Astrocyte (in vitro differentiated cells and primary cell): ENCODE measurements at regions not wholly inside any gene's neighbourhood (a gene's known extent, or its start where the extent isn't known, plus 50 kb on each side); places are given as distances from the start of the nearest gene placed in this dataset.

Experiments used
- DNase-seq: peaks from one replicate; pipeline ENCODE4 v3.0.0-alpha.2; 2010; ENCODE audit warnings: low read depth
- FAIRE-seq: peaks from 2 replicates; lab custom pipeline; 2011; peaks lifted over from hg19 to GRCh38; lab: Jason Lieb, UNC
- H2AFZ ChIP-seq: 2 replicates; pipeline ENCODE4 v1.6.0; 2012; ENCODE audit warnings: low read depth, low read length, inconsistent platforms
- H3K27ac ChIP-seq: 2 replicates; pipeline ENCODE4 v1.5.1; 2011; ENCODE audit warnings: low read depth, low read length, inconsistent platforms
- H3K27me3 ChIP-seq: 2 replicates; pipeline ENCODE4 v1.6.0; 2011; ENCODE audit warnings: low read length, inconsistent platforms; ENCODE audit not compliant: insufficient read depth
- H3K36me3 ChIP-seq: 2 replicates; pipeline ENCODE4 v1.5.1; 2011; ENCODE audit warnings: low read length, inconsistent platforms; ENCODE audit not compliant: insufficient read depth
- H3K4me1 ChIP-seq: 2 replicates; pipeline ENCODE4 v1.5.1; 2011; ENCODE audit warnings: low read length, inconsistent platforms; ENCODE audit not compliant: insufficient read depth
- H3K4me2 ChIP-seq: 2 replicates; pipeline ENCODE4 v1.6.0; 2012; ENCODE audit warnings: low read length, inconsistent platforms
- H3K4me3 ChIP-seq: 2 replicates; pipeline ENCODE4 v1.5.1; 2011; ENCODE audit warnings: low read depth, mild to moderate bottlenecking, low read length, inconsistent platforms; ENCODE audit not compliant: insufficient read depth
- H3K79me2 ChIP-seq: 2 replicates; pipeline ENCODE4 v1.6.0; 2012; ENCODE audit warnings: mild to moderate bottlenecking, low read length, inconsistent platforms; ENCODE audit not compliant: insufficient read depth
- H3K9ac ChIP-seq: 2 replicates; pipeline ENCODE4 v1.6.0; 2012; ENCODE audit warnings: mild to moderate bottlenecking, low read length, inconsistent platforms
- H3K9me3 ChIP-seq: 2 replicates; pipeline ENCODE4 v1.5.1; 2012; ENCODE audit warnings: low read depth, mild to moderate bottlenecking, low read length, inconsistent platforms; ENCODE audit not compliant: insufficient read depth
- H4K20me1 ChIP-seq: 2 replicates; pipeline ENCODE4 v1.6.0; 2012; ENCODE audit warnings: low read length, inconsistent platforms; ENCODE audit not compliant: insufficient read depth
- H3K27ac Mint-ChIP-seq: one replicate; pipeline ENCODE4 v1.8.0; 2021; ENCODE audit warnings: mild to moderate bottlenecking, mixed read lengths; ENCODE audit not compliant: unreplicated experiment
- H3K27me3 Mint-ChIP-seq: one replicate; pipeline ENCODE4 v1.8.0; 2021; ENCODE audit warnings: low read depth, mixed read lengths; ENCODE audit not compliant: unreplicated experiment
- H3K36me3 Mint-ChIP-seq: one replicate; pipeline ENCODE4 v1.8.0; 2021; ENCODE audit warnings: low read depth, mixed read lengths; ENCODE audit not compliant: unreplicated experiment
- H3K4me1 Mint-ChIP-seq: one replicate; pipeline ENCODE4 v1.8.0; 2021; ENCODE audit warnings: low read depth, mixed read lengths; ENCODE audit not compliant: unreplicated experiment
- H3K4me3 Mint-ChIP-seq: one replicate; pipeline ENCODE4 v1.8.0; 2021; ENCODE audit warnings: mild to moderate bottlenecking, moderate library complexity, mixed read lengths; ENCODE audit not compliant: unreplicated experiment
- H3K9me3 Mint-ChIP-seq: one replicate; pipeline ENCODE4 v1.8.0; 2021; ENCODE audit warnings: mild to moderate bottlenecking, mixed read lengths; ENCODE audit not compliant: unreplicated experiment
- CTCF ChIP-seq: IDR thresholded peaks from 2 replicates; pipeline ENCODE4 v1.5.1; 2011; ENCODE audit warnings: low read depth, mild to moderate bottlenecking, inconsistent platforms, low read length, moderate library complexity; ENCODE audit not compliant: insufficient read depth
- EZH2 ChIP-seq: IDR thresholded peaks from 2 replicates; pipeline ENCODE4 v1.6.1; 2012; ENCODE audit warnings: mild to moderate bottlenecking, low read length, inconsistent platforms; ENCODE audit not compliant: insufficient read depth

DNA sequence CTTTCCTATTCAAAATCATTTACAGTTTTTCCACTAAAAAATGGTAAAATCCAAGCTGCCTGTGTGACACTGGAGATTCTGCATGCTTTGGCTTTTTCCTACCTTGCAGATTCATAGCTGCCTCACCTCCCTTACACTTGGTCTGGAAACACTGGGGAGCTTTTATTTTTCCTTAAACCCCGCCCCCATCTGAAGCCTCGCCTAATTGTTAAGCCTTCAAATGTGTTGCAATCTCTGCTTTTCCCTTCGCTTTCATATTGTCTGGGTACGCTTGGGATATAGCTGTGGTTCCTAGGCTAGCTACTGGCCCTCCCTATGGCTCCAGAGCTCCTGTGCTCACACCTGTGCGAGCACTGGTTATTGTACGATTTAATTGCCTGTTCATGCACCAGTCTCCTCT, 942.4 kb upstream of the GYPC start:
- Histone ChIP-seq H3K79me2 (no peaks in the 10 kb centered on the region), H3K36me3 (no peaks in the 10 kb centered on the region), H3K4me1 (no peaks in the 10 kb centered on the region), H2AFZ (no peak overlapping the region), H3K4me3 (no peak overlapping the region), H3K27ac (no peak overlapping the region), H4K20me1 (no peaks in the 10 kb centered on the region), H3K4me2 (no peak overlapping the region), H3K9ac (no peak overlapping the region), H3K9me3 (peaks cover 6% of the 10 kb centered on the region), H3K27me3 (no peaks in the 10 kb centered on the region)
- no peaks in the 10 kb centered on the region for H3K9me3 Mint-ChIP-seq
- no peak for FAIRE-seq
- H3K27ac Mint-ChIP-seq = no peak overlapping the region
- no peak for DNase-seq
- H3K27me3 Mint-ChIP-seq = peaks cover 6% of the 10 kb centered on the region
- no peaks in the 10 kb centered on the region for H3K36me3 Mint-ChIP-seq
- no peaks in the 10 kb centered on the region for H3K4me1 Mint-ChIP-seq
- no peak for TF ChIP-seq EZH2
- TF ChIP-seq CTCF = no peak
- no peak overlapping the region for H3K4me3 Mint-ChIP-seq

GRCh38 chr2:125721072-125721721, 934.8 kb upstream of the GYPC start:
- H3K9me3 Mint-ChIP-seq = no peaks in the 10 kb centered on the region

More at GRCh38 chr2:125721072-125721721, 934.8 kb upstream of the GYPC start:
- Histone ChIP-seq H3K9ac (no peak overlapping the region), H3K27ac (no peak overlapping the region), H3K4me3 (no peak overlapping the region), H3K4me2 (no peak overlapping the region), H3K4me1 (no peaks in the 10 kb centered on the region), H3K36me3 (no peaks in the 10 kb centered on the region), H3K79me2 (no peaks in the 10 kb centered on the region), H3K27me3 (no peaks in the 10 kb centered on the region), H4K20me1 (no peaks in the 10 kb centered on the region), H3K9me3 (peaks cover 6% of the 10 kb centered on the region), H2AFZ (no peak overlapping the region)
- TF ChIP-seq EZH2 (no peak), CTCF (no peak)
- H3K4me3 Mint-ChIP-seq = no peak overlapping the region
- no peak for FAIRE-seq
- H3K27me3 Mint-ChIP-seq = peaks cover 3% of the 10 kb centered on the region
- H3K27ac Mint-ChIP-seq = no peak overlapping the region
- no peak for DNase-seq
- no peaks in the 10 kb centered on the region for H3K36me3 Mint-ChIP-seq
- no peaks in the 10 kb centered on the region for H3K4me1 Mint-ChIP-seq
